ENCODE measurements at regions not wholly inside any gene's neighbourhood (a gene's known extent, or its start where the extent isn't known, plus 50 kb on each side); places are given as distances from the start of the nearest gene placed in this dataset.

DNA sequence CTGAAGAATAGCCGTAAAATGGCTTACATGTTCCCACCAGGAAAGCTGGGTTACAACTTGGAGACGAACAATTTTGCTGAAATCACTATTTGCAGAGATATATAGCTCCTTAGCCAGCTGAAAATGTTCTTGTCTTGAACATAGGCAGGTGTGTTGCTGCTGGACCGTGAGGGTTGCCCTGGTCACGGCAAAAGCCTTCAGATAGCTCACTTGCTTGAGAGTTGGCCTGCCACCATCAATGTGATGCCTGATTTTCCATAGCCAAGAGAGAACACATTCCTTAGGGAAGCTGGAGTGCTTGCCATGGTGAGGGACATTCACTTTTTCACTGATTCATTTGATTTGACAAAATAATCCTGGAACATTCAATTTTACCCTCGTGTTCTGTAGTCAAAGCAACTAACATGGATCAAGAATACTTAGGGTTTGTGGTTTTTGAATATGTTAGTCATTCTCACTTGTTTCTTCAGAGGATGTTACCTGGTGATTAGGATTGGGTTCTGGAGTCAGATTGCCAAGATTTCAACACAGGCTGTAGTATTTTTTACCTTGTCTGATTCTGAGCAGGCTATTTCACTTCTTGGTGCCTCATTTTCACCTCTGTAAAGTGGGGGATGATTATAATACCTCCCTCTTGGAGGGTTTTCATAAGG, 536.9 kb downstream of the RAPGEF2 start:
- TF ChIP-seq, protein P1, sequence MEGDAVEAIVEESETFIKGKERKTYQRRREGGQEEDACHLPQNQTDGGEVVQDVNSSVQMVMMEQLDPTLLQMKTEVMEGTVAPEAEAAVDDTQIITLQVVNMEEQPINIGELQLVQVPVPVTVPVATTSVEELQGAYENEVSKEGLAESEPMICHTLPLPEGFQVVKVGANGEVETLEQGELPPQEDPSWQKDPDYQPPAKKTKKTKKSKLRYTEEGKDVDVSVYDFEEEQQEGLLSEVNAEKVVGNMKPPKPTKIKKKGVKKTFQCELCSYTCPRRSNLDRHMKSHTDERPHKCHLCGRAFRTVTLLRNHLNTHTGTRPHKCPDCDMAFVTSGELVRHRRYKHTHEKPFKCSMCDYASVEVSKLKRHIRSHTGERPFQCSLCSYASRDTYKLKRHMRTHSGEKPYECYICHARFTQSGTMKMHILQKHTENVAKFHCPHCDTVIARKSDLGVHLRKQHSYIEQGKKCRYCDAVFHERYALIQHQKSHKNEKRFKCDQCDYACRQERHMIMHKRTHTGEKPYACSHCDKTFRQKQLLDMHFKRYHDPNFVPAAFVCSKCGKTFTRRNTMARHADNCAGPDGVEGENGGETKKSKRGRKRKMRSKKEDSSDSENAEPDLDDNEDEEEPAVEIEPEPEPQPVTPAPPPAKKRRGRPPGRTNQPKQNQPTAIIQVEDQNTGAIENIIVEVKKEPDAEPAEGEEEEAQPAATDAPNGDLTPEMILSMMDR (conservative IDR thresholded peaks at IDR 0.05), result no peak
- peaks cover 3% of the 10 kb centered on the region for H3K9me3 Mint-ChIP-seq
- no peak overlapping the region for H3K27ac Mint-ChIP-seq (ENCODE audit: unreplicated experiment)
- H3K4me3 Mint-ChIP-seq, result no peak overlapping the region
- no peaks in the 10 kb centered on the region for H3K27me3 Mint-ChIP-seq (ENCODE audit: low read depth)
- peaks cover 3% of the 10 kb centered on the region for H3K36me3 Mint-ChIP-seq (ENCODE audit: low read depth)
- no peaks in the 10 kb centered on the region for H3K4me1 Mint-ChIP-seq
- DNase-seq (ENCODE audit: low read depth, low spot score), result no peak

DNA sequence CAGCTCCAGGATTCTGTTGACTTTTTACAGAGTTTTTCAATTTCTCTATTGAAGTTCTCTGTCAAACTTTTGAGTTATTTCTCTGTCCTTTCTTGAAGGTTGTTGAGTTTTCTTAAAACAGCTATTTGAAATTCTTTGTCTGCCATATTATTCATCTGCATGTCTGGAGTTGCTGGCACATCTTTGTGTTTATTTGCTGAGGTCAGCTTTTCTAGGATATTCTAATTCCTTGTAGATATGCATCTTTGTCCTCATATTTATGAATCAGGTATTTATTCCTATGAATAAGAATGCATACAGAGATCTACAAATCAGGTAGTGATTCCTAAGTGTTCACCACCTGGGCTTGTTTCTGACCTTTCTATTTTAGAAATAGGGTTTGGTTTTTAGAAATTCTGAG, 546.4 kb downstream of the RAPGEF2 start:
- Mint-ChIP-seq H3K4me1 (no peaks in the 10 kb centered on the region), H3K9me3 (peaks cover 6% of the 10 kb centered on the region), H3K27ac (ENCODE audit: unreplicated experiment) (no peak overlapping the region), H3K36me3 (ENCODE audit: low read depth) (peaks cover 3% of the 10 kb centered on the region), H3K4me3 (no peak overlapping the region), H3K27me3 (ENCODE audit: low read depth) (no peaks in the 10 kb centered on the region)
- DNase-seq (ENCODE audit: low read depth, low spot score), result no peak
- TF ChIP-seq, protein P1 (conservative IDR thresholded peaks at IDR 0.05), result no peak

DNA sequence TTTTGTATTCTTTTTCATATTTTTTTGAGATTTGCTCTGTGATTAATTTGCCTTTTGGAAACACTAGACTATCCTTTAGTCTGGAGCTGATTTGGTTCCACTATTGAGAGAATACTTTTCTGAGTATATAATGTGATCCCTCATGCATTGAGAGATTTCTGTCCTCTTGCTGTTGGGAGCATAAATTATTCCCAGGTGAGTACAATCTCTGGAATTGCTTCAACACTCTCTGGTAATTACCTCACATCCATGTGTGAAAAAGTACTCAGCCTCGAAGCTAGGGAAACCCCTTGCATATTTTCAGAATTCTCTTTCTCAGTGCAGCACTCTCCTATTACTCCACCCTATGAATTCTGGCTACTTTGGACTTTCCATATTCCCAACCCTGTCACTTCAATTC, 550.0 kb downstream of the RAPGEF2 start:
- TF ChIP-seq, protein P1 (conservative IDR thresholded peaks at IDR 0.05), result no peak
- no peak overlapping the region for H3K27ac Mint-ChIP-seq (ENCODE audit: unreplicated experiment)
- no peak for DNase-seq (ENCODE audit: low read depth, low spot score)
- peaks cover 3% of the 10 kb centered on the region for H3K36me3 Mint-ChIP-seq (ENCODE audit: low read depth)
- H3K4me3 Mint-ChIP-seq, result no peak overlapping the region
- peaks cover 3% of the 10 kb centered on the region for H3K9me3 Mint-ChIP-seq
- H3K27me3 Mint-ChIP-seq (ENCODE audit: low read depth), result no peaks in the 10 kb centered on the region
- no peaks in the 10 kb centered on the region for H3K4me1 Mint-ChIP-seq

DNA sequence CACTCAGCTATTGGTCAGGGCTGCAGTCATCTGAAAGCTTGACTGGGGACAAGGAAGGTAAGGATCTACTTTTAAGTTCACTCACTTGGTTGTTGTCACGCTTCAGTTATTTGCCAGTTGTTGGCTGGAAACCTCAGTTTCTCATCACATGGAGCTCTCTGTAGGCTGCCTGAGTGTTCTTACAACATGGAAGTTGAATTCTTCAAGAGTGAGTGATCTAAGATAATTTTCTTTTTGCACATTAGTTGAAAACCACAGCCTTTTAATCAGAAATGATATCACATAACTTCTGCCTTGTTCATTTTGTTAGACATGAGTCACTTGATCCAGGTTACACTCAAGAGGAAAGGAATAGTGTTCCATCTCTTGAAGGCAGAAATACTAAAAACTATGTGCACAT, 552.7 kb downstream of the RAPGEF2 start:
- no peak for DNase-seq (ENCODE audit: low read depth, low spot score)
- H3K36me3 Mint-ChIP-seq (ENCODE audit: low read depth), result no peaks in the 10 kb centered on the region
- H3K27me3 Mint-ChIP-seq (ENCODE audit: low read depth), result no peaks in the 10 kb centered on the region
- TF ChIP-seq, protein P1 (conservative IDR thresholded peaks at IDR 0.05), result no peak
- H3K27ac Mint-ChIP-seq (ENCODE audit: unreplicated experiment), result no peak overlapping the region
- H3K4me1 Mint-ChIP-seq, result no peaks in the 10 kb centered on the region
- H3K9me3 Mint-ChIP-seq, result peaks cover 1% of the 10 kb centered on the region
- H3K4me3 Mint-ChIP-seq, result no peak overlapping the region

DNA sequence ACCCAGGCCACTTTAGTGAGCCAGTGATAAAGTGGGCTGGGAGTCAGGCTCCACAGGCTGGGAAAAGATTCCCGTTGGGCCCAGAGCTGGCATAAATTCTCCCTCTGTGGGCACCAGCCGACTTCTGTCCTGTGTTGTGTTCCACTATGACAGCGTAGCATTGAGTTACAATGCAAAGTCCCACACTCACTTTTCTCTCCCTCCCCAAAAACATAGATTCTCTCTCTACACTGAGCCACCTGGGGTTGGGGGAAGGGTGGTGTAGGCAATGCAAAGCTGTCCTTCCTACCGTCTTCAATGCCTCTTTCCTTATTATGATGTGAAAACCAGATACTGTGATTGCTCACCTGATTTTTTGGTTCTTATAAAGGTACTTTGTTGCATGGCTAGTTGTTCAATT, 566.2 kb downstream of the RAPGEF2 start:
- Mint-ChIP-seq H3K9me3 (peaks cover 3% of the 10 kb centered on the region), H3K27me3 (ENCODE audit: low read depth) (no peaks in the 10 kb centered on the region), H3K27ac (ENCODE audit: unreplicated experiment) (no peak overlapping the region), H3K36me3 (ENCODE audit: low read depth) (no peaks in the 10 kb centered on the region), H3K4me1 (no peaks in the 10 kb centered on the region), H3K4me3 (no peak overlapping the region)
- DNase-seq (ENCODE audit: low read depth, low spot score), result no peak
- TF ChIP-seq, protein P1 (conservative IDR thresholded peaks at IDR 0.05), result no peak

All from neural crest cell (in vitro differentiated cells).